Lower lobe of right lung (tissue), 2 donors: ENCODE measurements at regions not wholly inside any gene's neighbourhood (a gene's known extent, or its start where the extent isn't known, plus 50 kb on each side); places are given as distances from the start of the nearest gene placed in this dataset.
A peak's percentile ranks its signal among the peaks of the same experiment; 100 is the strongest.
"Not testable (repeated sequence)": the region's sequence is repeated elsewhere in the genome, so short reads cannot be mapped to it uniquely, and the experiment has no call there.

Source experiments
- ATAC-seq, 2 donors: fragments of 200-7000 bp; cut with Tn5 transposase; one replicate each; pipeline ENCODE4 v1.9.1; 2020 to 2022; ENCODE audit warnings: mild to moderate bottlenecking in 2 of 2, moderate library complexity in 2 of 2
- DNase-seq: peaks from one replicate; pipeline ENCODE4 v3.0.0-alpha.2; 2020
- H3K27ac ChIP-seq: fragments of 200-600 bp; one replicate; pipeline ENCODE4 v1.8.0; 2022
- H3K27me3 ChIP-seq: fragments of 200-600 bp; one replicate; pipeline ENCODE4 v1.8.0; 2022; ENCODE audit warnings: low read depth
- H3K36me3 ChIP-seq: fragments of 200-600 bp; one replicate; pipeline ENCODE4 v1.8.0; 2022; ENCODE audit warnings: mild to moderate bottlenecking
- H3K4me1 ChIP-seq: fragments of 200-600 bp; one replicate; pipeline ENCODE4 v1.8.0; 2022
- H3K4me3 ChIP-seq: fragments of 200-600 bp; one replicate; pipeline ENCODE4 v1.8.0; 2022; ENCODE audit warnings: mild to moderate bottlenecking
- H3K9me3 ChIP-seq: fragments of 200-600 bp; one replicate; pipeline ENCODE4 v1.8.0; 2022
- CTCF ChIP-seq: fragments of 200-600 bp; IDR thresholded peaks from one replicate; pipeline ENCODE4 v1.8.0; 2022; ENCODE audit warnings: antibody characterized with exemption, mild to moderate bottlenecking
- intact Hi-C: fragments of 100-400 bp; cut with DNase I; formaldehyde crosslinking; loops from one replicate; pipeline ENCODE4 v1.11.0; 2022
- donor health status: DM: no; HTN: yes; CAD: no; lungs with severe emphysema.

- H3K36me3 ChIP-seq: no peaks in the 10 kb centered on the region
- no peak overlapping the region for H3K27ac ChIP-seq
- no peaks in the 10 kb centered on the region for H3K27me3 ChIP-seq
- TF ChIP-seq CTCF: no peak
- H3K4me1 ChIP-seq: no peaks in the 10 kb centered on the region
- DNase-seq (no peak), ATAC-seq (no peak)
- no peak overlapping the region for H3K4me3 ChIP-seq
- intact Hi-C loops: no loop called here
- no peaks in the 10 kb centered on the region for H3K9me3 ChIP-seq
Observed at GRCh38 chr5:135745897-135746500, 88.5 kb upstream of the SLC25A48 start.

GRCh38 chr5:135743705-135744411 lies 90.6 kb upstream of the SLC25A48 start:
- TF ChIP-seq CTCF: no peak
- intact Hi-C loops: no loop called here
- DNase-seq (no peak), ATAC-seq (no peak)
- H3K9me3 ChIP-seq: no peaks in the 10 kb centered on the region
- no peak overlapping the region for H3K4me3 ChIP-seq
- H3K27me3 ChIP-seq: no peaks in the 10 kb centered on the region
- H3K4me1 ChIP-seq: no peaks in the 10 kb centered on the region
- no peak overlapping the region for H3K27ac ChIP-seq
- H3K36me3 ChIP-seq: no peaks in the 10 kb centered on the region

- ATAC-seq (no peak), DNase-seq (no peak)
- no peak overlapping the region for H3K27ac ChIP-seq
- H3K36me3 ChIP-seq: no peaks in the 10 kb centered on the region
- intact Hi-C loops: no loop called here
- no peak for TF ChIP-seq CTCF
- H3K9me3 ChIP-seq: no peaks in the 10 kb centered on the region
- no peak overlapping the region for H3K4me3 ChIP-seq
- no peaks in the 10 kb centered on the region for H3K27me3 ChIP-seq
- H3K4me1 ChIP-seq: no peaks in the 10 kb centered on the region
Observed at GRCh38 chr5:135743181-135743580, 91.3 kb upstream of the SLC25A48 start.

- H3K27me3 ChIP-seq, H3K4me1 ChIP-seq, H3K4me3 ChIP-seq, H3K36me3 ChIP-seq, H3K9me3 ChIP-seq, ATAC-seq, DNase-seq, intact Hi-C loops, H3K27ac ChIP-seq: not testable (repeated sequence)
Observed at GRCh38 chr5:135742240-135742639, 92.2 kb upstream of the SLC25A48 start.

- Histone ChIP-seq H3K36me3 (no peaks in the 10 kb centered on the region), H3K4me1 (no peaks in the 10 kb centered on the region), H3K9me3 (no peaks in the 10 kb centered on the region), H3K4me3 (no peak overlapping the region), H3K27me3 (no peaks in the 10 kb centered on the region), H3K27ac (no peak overlapping the region)
- DNase-seq: no peak
- peak in 1 of 2 donors; percentile 13 for ATAC-seq
- TF ChIP-seq CTCF: no peak
- intact Hi-C loops: no loop called here
Observed at GRCh38 chr5:135741040-135741439, 93.4 kb upstream of the SLC25A48 start.

- Histone ChIP-seq H3K27ac (no peak overlapping the region), H3K4me1 (no peaks in the 10 kb centered on the region), H3K4me3 (no peak overlapping the region), H3K9me3 (no peaks in the 10 kb centered on the region), H3K36me3 (no peaks in the 10 kb centered on the region), H3K27me3 (no peaks in the 10 kb centered on the region)
- intact Hi-C loops: no loop called here
- DNase-seq (no peak), ATAC-seq (peak; percentile 30 to 36)
- no peak for TF ChIP-seq CTCF
Observed at GRCh38 chr5:135740475-135740874, 94.0 kb upstream of the SLC25A48 start.
